CD4-positive, alpha-beta memory T cell (primary cell): ENCODE measurements at regions not wholly inside any gene's neighbourhood (a gene's known extent, or its start where the extent isn't known, plus 50 kb on each side); places are given as distances from the start of the nearest gene placed in this dataset.

Source experiments
- CTCF ChIA-PET: fragments of 350-600 bp; sonication (Branson Sonifier 250); formaldehyde crosslinking; loops from one replicate; lab custom pipeline; 2021; ENCODE audit warnings: inconsistent platforms; ENCODE audit not compliant: partially characterized antibody; lab: Charles Lee
- POLR2A ChIA-PET: fragments of 350-600 bp; sonication (Branson Sonifier 250); formaldehyde crosslinking; loops from one replicate; lab custom pipeline; 2021; ENCODE audit not compliant: partially characterized antibody; lab: Charles Lee
- DNase-seq, 5 donors: peaks; one replicate each; pipeline versions ENCODE4 v3.0.0 to v3.0.0-alpha.2; 2020 to 2022; ENCODE audit warnings: mixed read lengths in 1 of 5
- H3K27ac ChIP-seq: one replicate; pipeline ENCODE4 v1.7.0; 2013; ENCODE audit warnings: low read depth, low read length
- H3K27me3 ChIP-seq: 2 replicates; pipeline ENCODE4 v1.7.0; 2013; ENCODE audit warnings: mild to moderate bottlenecking, low read length, moderate library complexity; ENCODE audit not compliant: insufficient read depth
- H3K36me3 ChIP-seq: 2 replicates; pipeline ENCODE4 v1.7.0; 2013; ENCODE audit warnings: mild to moderate bottlenecking, low read length, moderate library complexity; ENCODE audit not compliant: insufficient read depth
- H3K4me1 ChIP-seq: 2 replicates; pipeline ENCODE4 v1.7.0; 2013; ENCODE audit warnings: mild to moderate bottlenecking, low read length, moderate library complexity; ENCODE audit not compliant: insufficient read depth
- H3K4me3 ChIP-seq, 2 donors: one replicate each; pipeline ENCODE4 v1.7.0; 2013; ENCODE audit warnings: low read length in 2 of 2, mild to moderate bottlenecking in 1 of 2
- H3K9me3 ChIP-seq, 2 donors: one replicate each; pipeline ENCODE4 v1.7.0; 2013; ENCODE audit warnings: low read length in 2 of 2, control low read depth in 1 of 2; ENCODE audit not compliant: control insufficient read depth in 1 of 2
- H3K27ac Mint-ChIP-seq, 7 donors: one replicate each; pipeline ENCODE4 v1.8.0; 2020 to 2021; ENCODE audit warnings: mixed read lengths in 7 of 7, mild to moderate bottlenecking in 6 of 7, inconsistent platforms in 3 of 7, moderate library complexity in 3 of 7
- H3K27me3 Mint-ChIP-seq, 2 donors: one replicate each; pipeline ENCODE4 v1.8.0; 2020 to 2021; ENCODE audit warnings: mixed read lengths in 2 of 2
- H3K36me3 Mint-ChIP-seq, 2 donors: one replicate each; pipeline ENCODE4 v1.8.0; 2020 to 2021; ENCODE audit warnings: mixed read lengths in 2 of 2, inconsistent platforms in 1 of 2, mild to moderate bottlenecking in 1 of 2
- H3K4me1 Mint-ChIP-seq, 4 donors: one replicate each; pipeline ENCODE4 v1.8.0; 2020 to 2021; ENCODE audit warnings: mixed read lengths in 4 of 4, mild to moderate bottlenecking in 1 of 4
- H3K4me3 Mint-ChIP-seq, 8 donors: one replicate each; pipeline ENCODE4 v1.8.0; 2020 to 2021; ENCODE audit warnings: mixed read lengths in 8 of 8, mild to moderate bottlenecking in 7 of 8, moderate library complexity in 6 of 8, inconsistent platforms in 3 of 8
- H3K9me3 Mint-ChIP-seq, 8 donors: one replicate each; pipeline ENCODE4 v1.8.0; 2020 to 2021; ENCODE audit warnings: mixed read lengths in 8 of 8, mild to moderate bottlenecking in 5 of 8, inconsistent platforms in 3 of 8, moderate library complexity in 1 of 8
- intact Hi-C: fragments of 100-400 bp; cut with micrococcal nuclease; formaldehyde crosslinking; loops from one replicate; pipeline ENCODE4 v1.15.1; 2023

DNA sequence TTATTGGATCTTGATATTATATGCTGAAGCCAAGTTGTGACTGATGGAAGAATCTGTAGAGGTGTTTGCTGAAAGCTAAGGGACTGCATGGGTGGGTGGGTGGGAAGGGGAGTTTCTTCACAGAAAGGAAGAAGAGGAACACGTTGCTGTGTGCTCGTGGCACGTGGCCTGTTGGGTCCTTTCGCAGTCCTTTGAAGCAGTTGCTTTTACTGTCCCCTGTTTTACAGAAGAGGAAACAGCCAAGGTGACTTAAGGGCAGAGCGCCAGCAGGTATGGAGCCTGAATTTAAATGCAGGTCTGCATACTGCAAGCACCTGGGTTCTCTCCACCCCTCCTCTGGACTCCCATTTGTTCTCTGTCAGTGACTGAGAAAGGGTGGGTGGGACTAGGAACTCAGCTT is 59.4 kb upstream of the PRR23C start:
- CTCF ChIA-PET, result no interaction called here
- H3K36me3 Mint-ChIP-seq, result no peaks in the 10 kb centered on the region

GRCh38 chr3:139105154-139105702 is 60.5 kb upstream of the PRR23C start:
- H3K4me1 Mint-ChIP-seq, result peaks cover 0 to 3% (median under 1%) of the 10 kb centered on the region in 4 donors
- H3K9me3 ChIP-seq, result no peaks in the 10 kb centered on the region
- H3K4me3 ChIP-seq, result no peak overlapping the region
- H3K27ac Mint-ChIP-seq, result no peak overlapping the region
- no peaks in the 10 kb centered on the region for H3K9me3 Mint-ChIP-seq
- H3K27ac ChIP-seq, result no peak overlapping the region
- peaks cover 4 to 15% of the 10 kb centered on the region in 2 donors for H3K27me3 Mint-ChIP-seq
- no peaks in the 10 kb centered on the region for H3K36me3 Mint-ChIP-seq
- intact Hi-C loops, result no loop called here
- ChIA-PET CTCF (no interaction called here), POLR2A (no interaction called here)
- DNase-seq, result no peak
- no peak overlapping the region for H3K4me3 Mint-ChIP-seq
- H3K27me3 ChIP-seq, result no peaks in the 10 kb centered on the region
- no peaks in the 10 kb centered on the region for H3K4me1 ChIP-seq
- no peaks in the 10 kb centered on the region for H3K36me3 ChIP-seq

More for the DNA sequence above, 59.4 kb upstream of the PRR23C start:
- no peak for DNase-seq
- H3K4me1 ChIP-seq, result no peaks in the 10 kb centered on the region
- no peaks in the 10 kb centered on the region for H3K9me3 ChIP-seq
- intact Hi-C loops, result no loop called here
- peaks cover 0 to 4% (median 0%) of the 10 kb centered on the region in 8 donors for H3K9me3 Mint-ChIP-seq
- no peak overlapping the region for H3K4me3 Mint-ChIP-seq
- POLR2A ChIA-PET, result no interaction called here
- H3K4me3 ChIP-seq, result no peak overlapping the region
- peaks cover 12 to 15% of the 10 kb centered on the region in 2 donors for H3K27me3 Mint-ChIP-seq
- no peak overlapping the region for H3K27ac Mint-ChIP-seq
- no peak overlapping the region for H3K27ac ChIP-seq
- no peaks in the 10 kb centered on the region for H3K36me3 ChIP-seq
- no peaks in the 10 kb centered on the region for H3K27me3 ChIP-seq
- H3K4me1 Mint-ChIP-seq, result no peaks in the 10 kb centered on the region

DNA sequence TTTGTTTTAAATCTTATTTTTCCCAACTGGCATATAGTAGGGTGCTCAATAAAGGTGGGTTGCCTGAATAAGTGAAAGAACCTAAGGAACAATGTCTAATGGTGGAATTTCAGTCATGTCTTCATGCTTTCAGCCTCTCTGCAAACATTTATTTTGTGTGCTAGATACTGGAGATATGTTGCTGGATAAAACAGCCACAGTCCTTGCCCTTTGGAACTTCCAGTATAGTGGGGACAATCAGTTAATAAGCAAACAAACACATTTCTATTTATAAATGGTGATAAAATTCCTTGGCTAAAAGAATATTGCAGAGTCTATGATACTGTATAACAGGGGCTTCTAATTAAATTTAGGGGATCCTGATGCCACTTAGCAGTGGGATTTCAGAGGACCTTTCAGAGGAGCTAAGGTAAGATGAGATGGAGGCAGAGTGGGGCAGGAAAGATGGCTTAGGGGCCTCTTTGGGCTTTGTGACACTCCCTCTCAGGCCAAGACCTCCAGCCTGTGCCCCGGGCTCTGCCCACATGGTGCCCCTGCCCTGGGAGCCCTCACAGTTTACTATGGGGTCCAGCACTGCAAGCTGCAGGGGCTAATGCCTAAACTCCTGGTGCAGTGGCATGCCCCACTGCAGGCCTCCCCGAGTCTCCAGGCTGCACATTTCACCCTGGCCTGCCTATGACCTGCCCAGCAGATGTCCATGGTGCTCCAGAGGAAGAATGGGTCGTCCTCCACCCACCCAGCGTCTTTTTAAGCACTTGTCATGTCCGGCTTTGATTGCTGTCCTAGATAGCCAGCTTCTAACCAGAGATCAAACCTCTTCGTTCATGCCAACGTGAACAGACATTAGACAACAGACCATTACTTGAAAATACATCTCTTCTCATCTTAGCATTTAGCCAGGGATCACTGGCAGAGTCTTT is 61.6 kb upstream of the PRR23C start:
- ChIA-PET POLR2A (no interaction called here), CTCF (no interaction called here)
- Mint-ChIP-seq H3K4me3 (no peak overlapping the region), H3K36me3 (no peaks in the 10 kb centered on the region), H3K9me3 (no peaks in the 10 kb centered on the region), H3K27ac (no peak overlapping the region), H3K27me3 (peaks cover 4 to 9% of the 10 kb centered on the region in 2 donors), H3K4me1 (peaks cover 0 to 9% (median 2%) of the 10 kb centered on the region in 4 donors)
- Histone ChIP-seq H3K36me3 (no peaks in the 10 kb centered on the region), H3K9me3 (no peaks in the 10 kb centered on the region), H3K4me1 (no peaks in the 10 kb centered on the region), H3K4me3 (no peak overlapping the region), H3K27me3 (no peaks in the 10 kb centered on the region), H3K27ac (no peak overlapping the region)
- intact Hi-C loops, result no loop called here
- DNase-seq, result no peak

DNA sequence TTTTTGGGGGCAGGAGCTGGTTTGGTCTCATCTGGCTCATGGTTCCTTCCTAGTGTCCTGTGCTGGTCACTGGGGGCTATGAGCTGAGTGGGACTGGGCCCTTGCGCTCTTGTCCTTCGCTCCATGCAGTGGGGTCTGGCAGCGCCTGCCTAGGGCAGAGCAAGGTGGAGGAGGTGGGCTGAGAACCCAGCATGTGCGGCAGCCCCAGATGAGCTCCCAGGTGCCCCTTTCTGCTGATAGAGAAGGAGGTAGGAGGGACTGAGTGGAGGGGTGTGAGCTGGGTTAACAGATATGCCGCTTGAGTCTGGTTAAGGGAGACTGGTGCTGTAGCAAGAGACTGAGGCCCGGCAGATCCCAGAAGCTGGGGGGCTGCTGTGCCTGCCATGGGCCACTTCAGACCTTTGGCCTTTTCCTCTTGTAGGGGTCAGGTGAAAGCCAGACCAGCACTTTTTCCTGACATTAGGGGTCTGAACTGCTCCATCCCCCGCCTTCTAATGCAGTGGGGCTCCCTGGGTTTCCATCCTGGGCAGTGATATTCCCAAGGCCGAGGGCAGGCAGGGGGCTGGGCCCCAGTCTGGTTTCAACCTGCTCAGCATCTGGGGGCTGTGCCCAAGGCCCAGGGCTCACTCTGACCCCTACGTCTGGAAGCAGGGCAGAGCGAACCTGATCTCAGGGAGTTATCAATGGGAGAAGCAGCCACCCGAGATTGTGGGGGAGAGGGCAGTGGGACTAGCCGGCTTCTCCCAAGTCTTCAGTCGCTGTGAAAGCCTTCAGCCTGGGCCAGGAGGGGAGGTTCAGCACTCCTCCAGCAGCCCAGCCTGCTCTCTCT is 62.9 kb upstream of the PRR23C start:
- Mint-ChIP-seq H3K4me1 (peaks cover 5 to 19% (median 9%) of the 10 kb centered on the region in 4 donors), H3K36me3 (no peaks in the 10 kb centered on the region), H3K9me3 (no peaks in the 10 kb centered on the region), H3K4me3 (no peak overlapping the region), H3K27me3 (peaks cover 4 to 17% of the 10 kb centered on the region in 2 donors), H3K27ac (no peak overlapping the region)
- no peaks in the 10 kb centered on the region for H3K4me1 ChIP-seq
- H3K36me3 ChIP-seq, result no peaks in the 10 kb centered on the region
- H3K27me3 ChIP-seq, result no peaks in the 10 kb centered on the region
- CTCF ChIA-PET, result no interaction called here
- POLR2A ChIA-PET, result no interaction called here
- intact Hi-C loops, result no loop called here
- no peak overlapping the region for H3K4me3 ChIP-seq
- no peak overlapping the region for H3K27ac ChIP-seq
- no peak for DNase-seq
- no peaks in the 10 kb centered on the region for H3K9me3 ChIP-seq

- ChIA-PET POLR2A (no interaction called here), CTCF (interaction anchor here (1.2 kb wide), 1 partner anchor 13 kb away, joined by 4 read pairs; no protein-coding TSS in a partner anchor)
- H3K9me3 Mint-ChIP-seq, result no peaks in the 10 kb centered on the region
- Histone ChIP-seq H3K4me3 (no peak overlapping the region), H3K36me3 (no peaks in the 10 kb centered on the region), H3K27ac (no peak overlapping the region), H3K9me3 (no peaks in the 10 kb centered on the region), H3K4me1 (no peaks in the 10 kb centered on the region), H3K27me3 (no peaks in the 10 kb centered on the region)
- H3K27me3 Mint-ChIP-seq, result peaks cover 6 to 22% of the 10 kb centered on the region in 2 donors
- H3K4me3 Mint-ChIP-seq, result no peak overlapping the region
- H3K27ac Mint-ChIP-seq, result no peak overlapping the region
- intact Hi-C loops, result no loop called here
- DNase-seq, result no peak
- no peaks in the 10 kb centered on the region for H3K36me3 Mint-ChIP-seq
- H3K4me1 Mint-ChIP-seq, result peaks cover 5 to 19% (median 9%) of the 10 kb centered on the region in 4 donors
Observed at GRCh38 chr3:139108253-139108969, 63.7 kb upstream of the PRR23C start.

DNA sequence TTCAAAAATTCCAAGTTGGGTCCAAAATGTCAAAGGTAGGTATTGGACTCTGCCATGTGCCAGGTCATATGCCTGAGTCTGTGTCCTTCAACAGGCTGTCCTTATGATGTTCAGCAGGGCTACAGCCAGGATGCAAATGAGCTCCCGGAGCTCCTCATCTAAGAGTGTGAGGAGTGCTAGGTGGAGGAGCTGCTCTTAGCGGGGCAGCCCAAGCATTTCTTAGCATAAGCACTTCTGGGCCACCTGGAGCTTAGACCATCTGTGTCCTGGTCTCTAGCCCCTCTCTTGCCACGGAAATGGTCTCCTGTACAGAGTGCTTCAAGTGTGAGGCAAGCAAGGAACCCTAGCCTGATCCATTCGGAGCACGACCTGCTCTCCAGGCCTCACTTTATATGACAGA is 64.6 kb upstream of the PRR23C start:
- H3K9me3 ChIP-seq, result no peaks in the 10 kb centered on the region
- H3K4me3 ChIP-seq, result no peak overlapping the region
- H3K4me1 Mint-ChIP-seq, result peaks cover 5 to 19% (median 9%) of the 10 kb centered on the region in 4 donors
- H3K27ac Mint-ChIP-seq, result no peak overlapping the region
- H3K27me3 Mint-ChIP-seq, result peaks cover 6 to 22% of the 10 kb centered on the region in 2 donors
- no peaks in the 10 kb centered on the region for H3K27me3 ChIP-seq
- ChIA-PET CTCF (interaction anchor here (1.0 to 2.5 kb wide), 4 partner anchors 10 to 221 kb away, joined by 3 to 10 read pairs (median 4); no protein-coding TSS in a partner anchor), POLR2A (no interaction called here)
- no peaks in the 10 kb centered on the region for H3K36me3 ChIP-seq
- H3K36me3 Mint-ChIP-seq, result no peaks in the 10 kb centered on the region
- H3K9me3 Mint-ChIP-seq, result no peaks in the 10 kb centered on the region
- intact Hi-C loops, result no loop called here
- no peak for DNase-seq
- no peaks in the 10 kb centered on the region for H3K4me1 ChIP-seq
- no peak overlapping the region for H3K4me3 Mint-ChIP-seq
- H3K27ac ChIP-seq, result no peak overlapping the region
